C4-2B (cell line): ENCODE measurements at regions not wholly inside any gene's neighbourhood (a gene's known extent, or its start where the extent isn't known, plus 50 kb on each side); places are given as distances from the start of the nearest gene placed in this dataset.
"Not testable (repeated sequence)": the region's sequence is repeated elsewhere in the genome, so short reads cannot be mapped to it uniquely, and the experiment has no call there.

Experiments
- ZFX ChIP-seq: fragments of 450-650 bp; IDR thresholded peaks from 2 replicates; pipeline ENCODE4 v1.6.1; 2017
- TF ChIP-seq, protein P1 (sequence below): fragments of 450-650 bp; conservative IDR thresholded peaks from 2 replicates; pipeline ENCODE4 v1.5.1; 2017; ENCODE audit warnings: mild to moderate bottlenecking

DNA sequence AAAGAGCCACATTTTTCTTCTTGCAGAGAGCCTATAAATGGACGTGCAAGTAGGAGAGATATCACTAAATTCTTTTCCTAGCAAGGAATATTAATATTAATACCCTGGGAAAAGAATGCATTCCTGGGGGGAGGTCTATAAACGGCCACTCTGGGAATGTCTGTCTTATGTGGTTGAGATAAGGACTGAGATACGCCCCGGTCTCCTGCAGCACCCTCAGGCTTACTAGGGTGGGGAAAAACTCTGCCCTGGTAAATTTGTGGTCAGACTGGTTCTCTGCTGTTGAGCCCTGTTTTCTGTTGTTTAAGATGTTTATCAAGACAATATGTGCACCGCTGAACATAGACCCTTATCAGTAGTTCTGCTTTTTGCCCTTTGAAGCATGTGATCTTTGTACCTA lies 75.6 kb downstream of the ZNF467 start:
- TF ChIP-seq, protein P1, sequence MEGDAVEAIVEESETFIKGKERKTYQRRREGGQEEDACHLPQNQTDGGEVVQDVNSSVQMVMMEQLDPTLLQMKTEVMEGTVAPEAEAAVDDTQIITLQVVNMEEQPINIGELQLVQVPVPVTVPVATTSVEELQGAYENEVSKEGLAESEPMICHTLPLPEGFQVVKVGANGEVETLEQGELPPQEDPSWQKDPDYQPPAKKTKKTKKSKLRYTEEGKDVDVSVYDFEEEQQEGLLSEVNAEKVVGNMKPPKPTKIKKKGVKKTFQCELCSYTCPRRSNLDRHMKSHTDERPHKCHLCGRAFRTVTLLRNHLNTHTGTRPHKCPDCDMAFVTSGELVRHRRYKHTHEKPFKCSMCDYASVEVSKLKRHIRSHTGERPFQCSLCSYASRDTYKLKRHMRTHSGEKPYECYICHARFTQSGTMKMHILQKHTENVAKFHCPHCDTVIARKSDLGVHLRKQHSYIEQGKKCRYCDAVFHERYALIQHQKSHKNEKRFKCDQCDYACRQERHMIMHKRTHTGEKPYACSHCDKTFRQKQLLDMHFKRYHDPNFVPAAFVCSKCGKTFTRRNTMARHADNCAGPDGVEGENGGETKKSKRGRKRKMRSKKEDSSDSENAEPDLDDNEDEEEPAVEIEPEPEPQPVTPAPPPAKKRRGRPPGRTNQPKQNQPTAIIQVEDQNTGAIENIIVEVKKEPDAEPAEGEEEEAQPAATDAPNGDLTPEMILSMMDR: not testable (repeated sequence)
- not testable (repeated sequence) for TF ChIP-seq ZFX
